CD4-positive, alpha-beta T cell treated with Interferon alpha-2 for 1 hour (primary cell): ENCODE measurements at regions not wholly inside any gene's neighbourhood (a gene's known extent, or its start where the extent isn't known, plus 50 kb on each side); places are given as distances from the start of the nearest gene placed in this dataset.

Experiments used
- DNase-seq, 2 donors: peaks; one replicate each; pipeline ENCODE4 v3.0.0-alpha.2; 2020 to 2022

GRCh38 chr4:138919094-138919936 is 96.3 kb upstream of the NOCT start:
- DNase-seq, result peak; percentile 30 to 40

DNA sequence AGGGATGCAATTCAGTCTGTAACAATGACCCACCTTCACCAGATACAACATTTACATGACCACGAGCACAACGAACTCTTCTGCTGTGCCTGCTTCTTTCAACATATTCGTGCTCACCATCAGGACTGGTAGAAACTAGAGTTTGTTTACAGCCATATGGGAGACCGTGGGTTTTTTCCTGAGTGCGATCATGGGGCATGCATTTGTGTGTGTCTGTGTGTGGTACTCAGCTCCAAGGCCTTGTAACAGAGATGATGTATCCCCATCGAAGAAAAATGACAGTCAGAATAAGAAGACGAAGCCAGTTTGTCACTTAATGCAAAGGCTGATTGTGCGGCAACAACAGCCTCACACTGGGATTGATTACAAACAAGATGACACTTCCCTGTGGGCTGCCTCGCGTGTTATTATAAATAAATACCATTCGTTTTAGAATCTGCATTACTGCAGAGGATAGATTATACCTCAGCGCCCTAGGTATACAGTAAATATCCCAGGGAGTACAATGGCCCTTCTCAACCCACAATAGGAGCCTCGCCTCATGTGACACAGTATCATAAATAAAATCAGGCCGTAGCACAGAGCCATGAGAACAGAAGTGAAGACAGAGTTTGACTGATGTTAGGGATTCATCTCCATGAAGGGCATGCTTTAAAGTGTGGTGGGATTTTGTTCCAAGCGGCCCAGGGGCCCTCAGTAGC is 97.3 kb upstream of the NOCT start:
- DNase-seq, result no peak

DNA sequence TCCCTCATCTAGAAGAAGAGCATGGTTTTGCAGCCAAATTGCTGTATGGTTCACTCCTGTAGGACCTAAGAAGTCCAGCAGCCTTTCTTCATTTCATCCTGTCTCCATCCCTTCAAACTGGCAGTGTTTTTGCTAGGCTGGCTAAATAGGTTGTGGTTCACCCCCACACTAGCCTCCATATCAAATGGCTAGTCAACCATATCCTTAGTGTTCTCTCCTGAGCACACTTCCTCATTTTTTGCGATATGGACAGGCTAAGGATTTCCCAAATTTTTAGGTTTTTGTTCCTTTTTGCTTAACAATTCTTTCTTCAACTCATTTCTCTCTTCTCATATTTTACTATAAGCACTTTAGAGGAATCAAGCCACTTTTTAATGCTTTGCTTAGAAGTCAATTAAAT is 98.8 kb upstream of the NOCT start:
- no peak for DNase-seq

DNA sequence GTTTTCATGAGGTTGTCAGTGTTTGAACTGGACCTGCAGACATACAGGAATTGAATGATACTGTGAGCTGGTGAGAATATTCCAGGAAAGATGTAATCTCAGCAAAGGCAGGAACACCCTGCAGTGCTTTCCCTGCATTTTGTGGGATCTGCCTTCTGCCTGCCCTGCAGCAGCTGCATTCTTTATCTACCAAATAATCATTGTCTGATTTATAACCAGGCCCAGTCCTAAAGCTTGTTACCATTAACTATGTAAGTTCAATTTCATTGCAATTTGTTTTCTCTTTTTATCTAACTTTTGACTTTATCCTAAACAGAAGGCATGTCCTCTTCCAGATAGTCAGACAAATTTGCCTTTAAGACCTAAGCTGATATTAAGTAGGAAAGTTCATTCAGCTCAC is 99.8 kb upstream of the NOCT start:
- no peak for DNase-seq

DNA sequence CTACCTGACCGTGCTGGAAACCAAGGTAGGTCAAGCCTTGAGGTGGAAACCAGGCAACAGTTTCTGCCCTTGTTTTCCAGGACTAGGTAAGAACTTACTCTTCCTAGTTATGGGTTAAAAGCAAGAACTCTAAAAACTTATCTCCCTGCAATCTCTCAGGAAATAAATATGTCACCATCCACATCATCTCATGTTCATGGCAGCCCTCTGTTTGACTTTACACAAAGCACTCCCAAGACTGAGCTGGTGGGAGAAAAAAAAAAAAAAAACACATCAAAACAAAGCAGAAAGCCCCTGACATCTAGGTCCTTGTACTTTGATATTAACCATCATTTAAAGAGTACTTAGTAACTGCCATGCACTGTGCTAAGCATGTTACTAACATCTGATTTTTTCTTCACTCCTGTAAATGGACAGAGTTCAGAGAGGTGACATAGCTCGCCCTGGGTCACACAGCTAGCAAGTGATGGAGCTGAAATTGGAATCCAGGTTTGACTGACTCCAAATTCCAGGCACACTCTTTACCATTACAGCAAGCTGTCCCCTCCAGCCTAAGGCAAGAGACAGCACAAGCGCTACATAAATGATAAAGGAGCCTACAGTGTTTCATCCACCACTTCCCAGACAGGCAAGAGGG is 102.8 kb upstream of the NOCT start:
- DNase-seq, result no peak

DNA sequence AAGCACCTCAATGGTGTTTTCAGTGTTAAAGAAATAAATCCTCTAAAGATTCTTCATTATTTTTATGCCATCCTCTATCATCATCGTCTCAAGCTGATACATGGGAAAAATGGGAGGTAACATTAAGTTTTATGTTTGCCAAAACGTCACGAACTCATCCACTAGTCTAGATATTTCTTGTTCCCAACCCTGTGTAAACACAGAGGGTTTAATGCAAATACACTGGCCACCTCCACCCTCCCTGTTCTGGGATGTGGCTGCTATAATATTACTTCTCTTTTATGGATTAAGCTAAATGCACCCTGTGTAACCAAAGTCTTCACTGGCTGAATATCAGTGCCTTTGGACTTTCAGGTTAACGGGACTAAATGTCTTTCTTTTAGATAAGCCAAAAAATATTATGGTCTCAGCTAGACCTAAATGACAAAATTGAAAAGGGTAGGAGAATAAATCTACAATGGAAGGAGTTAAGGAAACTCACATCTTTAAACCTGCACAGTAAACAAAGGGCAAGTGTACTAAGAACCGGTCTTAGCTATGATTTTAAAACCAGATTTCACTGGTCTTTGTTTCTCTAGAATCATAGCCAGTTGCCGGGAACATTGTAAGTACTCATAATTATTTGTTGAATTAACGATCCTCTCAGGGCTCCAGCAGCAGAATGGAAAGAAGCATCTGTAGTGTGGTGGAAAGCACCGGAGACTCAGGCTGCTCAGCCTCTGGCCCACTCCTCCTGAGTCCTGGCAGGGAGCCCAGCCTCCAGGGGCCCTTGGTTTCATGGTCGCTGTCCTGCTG is 103.5 kb upstream of the NOCT start:
- no peak for DNase-seq

GRCh38 chr4:138910914-138911336 is 104.7 kb upstream of the NOCT start:
- no peak for DNase-seq

DNA sequence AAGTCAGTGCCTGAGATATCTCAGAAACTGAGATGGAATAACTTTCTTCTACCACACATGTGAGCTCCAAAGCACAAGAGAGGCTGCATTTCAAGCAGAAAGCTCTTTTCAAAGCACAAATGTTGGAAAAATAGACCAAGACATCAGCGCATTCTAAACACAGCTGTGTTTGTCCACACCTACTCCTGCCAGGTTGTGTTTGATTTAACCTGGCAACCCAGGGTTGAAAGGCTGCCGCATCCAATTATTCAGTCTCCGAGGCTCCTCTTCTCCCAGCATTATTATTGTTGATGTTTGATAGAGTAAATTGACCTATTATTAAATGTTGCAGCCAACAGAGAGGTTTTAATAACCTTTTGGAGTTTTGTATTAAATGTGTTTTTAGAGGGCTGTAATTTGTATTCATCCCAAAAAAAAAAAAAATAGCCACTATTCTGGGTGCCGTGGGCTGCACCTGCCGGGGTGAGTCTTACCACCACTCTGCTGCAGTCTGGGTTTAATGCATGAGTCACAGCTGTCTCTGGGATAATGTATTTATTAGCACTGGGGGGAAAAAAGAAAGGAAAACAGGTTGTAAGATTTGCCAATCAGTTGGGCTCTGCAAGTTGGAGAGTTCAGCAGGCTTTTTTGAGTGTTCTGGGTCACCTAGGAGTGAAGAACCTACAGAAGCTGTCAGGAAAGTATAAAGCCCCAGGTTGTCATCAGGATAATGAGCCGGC is 105.2 kb upstream of the NOCT start:
- no peak for DNase-seq

GRCh38 chr4:138909587-138909986 is 106.0 kb upstream of the NOCT start:
- DNase-seq, result no peak

- no peak for DNase-seq
Observed at GRCh38 chr4:138908134-138908533, 107.4 kb upstream of the NOCT start.

- no peak for DNase-seq
Observed at GRCh38 chr4:138907174-138907573, 108.4 kb upstream of the NOCT start.

DNA sequence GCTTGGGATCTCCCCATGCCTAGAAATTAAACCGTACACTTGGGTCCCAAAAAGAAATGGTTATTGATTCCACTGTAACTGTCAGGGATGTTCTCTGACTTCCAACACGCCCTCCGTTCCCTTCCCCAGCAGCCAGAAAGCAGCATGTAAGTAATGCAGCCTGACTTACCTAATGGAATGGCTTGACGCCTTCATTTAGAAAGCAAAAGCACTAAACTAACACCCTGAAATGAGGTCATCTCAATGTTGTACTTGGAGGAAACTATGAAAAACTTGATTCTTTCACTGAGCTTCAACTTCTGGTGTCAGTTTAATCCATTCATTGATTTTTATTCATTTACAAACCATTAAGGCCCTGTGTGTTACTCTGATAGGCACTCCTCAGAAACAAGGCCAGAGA is 110.8 kb upstream of the NOCT start:
- no peak for DNase-seq

DNA sequence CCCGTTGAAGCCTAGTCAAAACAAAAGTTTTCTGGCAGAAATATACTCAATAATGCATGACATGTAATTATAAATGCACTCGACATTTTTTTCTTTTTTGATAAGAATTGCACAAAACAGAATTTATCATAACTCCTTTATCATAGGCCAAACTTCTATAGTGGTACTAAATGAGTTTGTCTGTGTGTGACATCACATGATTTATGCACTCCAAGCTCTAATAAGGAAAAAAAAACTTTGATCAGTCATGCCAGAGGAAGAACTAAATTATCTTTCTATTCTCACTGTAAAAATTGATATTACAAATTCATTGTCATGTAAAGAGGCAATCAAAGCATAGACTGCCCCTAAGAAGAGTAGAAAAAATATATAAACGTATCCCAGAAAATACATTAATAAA is 112.4 kb upstream of the NOCT start:
- no peak for DNase-seq

DNA sequence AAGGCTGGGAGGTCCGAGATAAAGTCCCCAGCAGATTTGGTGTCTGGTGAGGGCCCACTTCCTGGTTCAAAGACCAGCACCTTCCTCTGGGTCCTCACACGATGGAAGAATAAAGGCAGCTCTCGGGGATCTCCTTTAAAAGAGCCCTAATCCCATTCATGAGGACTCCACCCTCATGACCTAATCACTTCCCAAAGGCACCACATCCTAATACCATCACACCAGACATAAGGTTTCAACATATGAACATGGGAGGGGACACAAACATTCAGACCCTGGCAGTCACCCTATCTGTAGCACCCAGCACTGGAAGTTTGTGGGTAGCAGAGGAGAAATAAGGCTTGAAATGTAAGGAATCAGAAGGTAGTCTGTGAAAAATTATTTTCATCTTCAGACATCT is 112.9 kb upstream of the NOCT start:
- no peak for DNase-seq

DNA sequence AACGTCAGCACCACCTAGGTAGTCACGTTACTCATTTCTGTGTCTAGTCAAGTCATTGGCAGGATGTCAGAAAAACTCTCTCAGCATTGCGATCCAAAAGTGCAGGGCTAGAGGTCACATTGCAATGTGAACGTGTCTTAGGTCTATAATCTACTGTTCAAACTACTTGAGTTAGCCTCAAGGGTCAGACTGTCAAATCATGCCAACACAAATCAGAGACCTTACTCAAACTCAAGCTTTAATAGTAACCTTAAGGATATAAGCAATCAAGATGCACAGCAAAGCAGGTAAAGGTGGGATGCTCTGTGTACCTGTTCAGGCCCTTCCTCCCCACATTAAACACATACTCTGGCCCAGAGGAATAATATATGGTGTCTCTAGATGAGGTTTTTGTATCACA is 114.4 kb upstream of the NOCT start:
- DNase-seq, result no peak

- no peak for DNase-seq
Observed at GRCh38 chr4:138899999-138900398, 115.6 kb upstream of the NOCT start.

DNA sequence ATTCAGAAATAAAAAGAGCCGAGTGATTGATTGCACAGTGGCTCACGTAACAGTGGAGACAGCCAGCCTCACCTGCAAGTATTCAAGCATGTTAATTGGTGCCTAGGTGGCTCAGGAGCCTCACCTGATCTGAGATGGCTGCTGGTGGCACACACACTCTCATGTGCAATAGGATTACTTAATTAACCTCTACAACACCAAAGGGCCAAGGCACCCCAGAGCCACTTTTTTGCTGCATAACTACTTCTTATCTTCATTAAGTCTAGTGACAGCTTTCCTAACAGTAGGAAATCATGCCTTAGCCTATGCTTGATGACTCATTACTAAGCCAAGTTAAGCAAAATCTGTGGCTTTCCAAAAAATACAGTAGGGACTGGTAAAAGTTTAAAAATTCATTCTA is 117.3 kb upstream of the NOCT start:
- no peak for DNase-seq

DNA sequence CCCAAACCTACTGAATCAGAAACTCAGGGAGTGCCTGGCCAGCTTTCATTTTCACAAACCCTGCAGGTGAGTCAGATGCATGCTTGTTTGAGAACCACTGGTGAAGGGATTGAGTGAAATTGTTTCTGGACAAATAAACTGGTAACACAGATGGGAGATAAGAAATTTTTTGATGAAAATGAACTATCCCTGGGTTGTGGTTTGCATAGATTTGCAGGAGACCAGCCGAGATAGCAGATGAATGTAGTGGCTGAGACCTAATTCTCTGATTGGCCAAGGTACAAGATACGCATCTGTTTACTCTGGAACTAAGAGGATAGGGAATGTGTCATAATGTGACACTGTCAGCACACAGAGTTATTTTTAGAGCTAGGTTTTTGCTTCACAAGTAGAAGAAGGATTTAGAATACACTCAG is 117.8 kb upstream of the NOCT start:
- no peak for DNase-seq

- DNase-seq, result no peak
Observed at GRCh38 chr4:138894709-138895108, 120.9 kb upstream of the NOCT start.

GRCh38 chr4:138894011-138894410 is 121.6 kb upstream of the NOCT start:
- DNase-seq, result no peak

DNA sequence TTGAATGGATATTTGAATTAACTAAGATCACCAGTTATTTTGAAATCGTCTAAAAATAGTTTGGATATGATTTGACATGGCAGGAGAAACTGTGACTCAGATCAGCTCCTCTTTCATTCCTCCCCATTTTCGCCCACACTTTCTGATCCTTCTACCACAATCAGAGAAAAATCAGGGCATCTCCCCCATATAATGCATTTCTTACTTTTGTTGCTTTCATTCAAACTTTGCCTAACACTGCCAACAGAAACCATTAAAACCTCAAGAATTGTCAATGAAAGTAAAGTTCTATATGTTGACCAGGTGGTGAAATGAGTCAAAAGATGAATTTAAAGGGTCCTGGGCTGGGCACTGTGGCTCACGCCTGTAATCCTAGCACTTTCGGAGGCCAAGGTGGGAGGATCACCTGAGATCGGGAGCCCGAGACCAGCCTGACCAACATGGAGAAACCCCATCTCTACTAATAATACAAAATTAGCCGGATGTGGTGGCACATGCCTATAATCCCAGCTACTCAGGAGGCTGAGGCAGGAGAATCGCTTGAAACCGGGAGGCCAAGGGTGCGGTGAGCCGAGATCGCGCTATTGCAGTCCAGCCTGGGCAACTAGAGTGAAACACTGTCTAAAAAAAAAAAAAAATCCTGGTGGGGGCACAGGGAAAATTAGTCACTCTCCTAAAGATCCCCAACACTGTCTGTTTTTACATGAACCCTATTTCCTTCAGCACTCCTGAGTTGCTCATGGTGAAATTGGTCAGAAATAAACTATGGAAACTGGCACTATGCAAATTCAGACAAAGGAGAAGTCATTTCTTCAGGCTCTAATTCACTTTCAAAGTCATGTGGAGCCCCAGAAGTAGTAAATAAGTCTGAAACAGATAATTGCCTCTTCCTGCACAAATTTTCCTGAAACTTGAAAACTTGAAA is 122.8 kb upstream of the NOCT start:
- DNase-seq, result no peak
